ENCODE measurements at regions not wholly inside any gene's neighbourhood (a gene's known extent, or its start where the extent isn't known, plus 50 kb on each side); places are given as distances from the start of the nearest gene placed in this dataset.

GRCh38 chr22:47392729-47393128 is 630.3 kb downstream of the TBC1D22A start:
- TF ChIP-seq CTCF (IDR thresholded peaks at IDR 0.05; ENCODE audit: low read length) (no peak), EZH2 (optimal IDR thresholded peaks at IDR 0.05; ENCODE audit: low read depth, low read length) (no peak)

Measured in MM.1S (cell line).